ENCODE measurements at regions not wholly inside any gene's neighbourhood (a gene's known extent, or its start where the extent isn't known, plus 50 kb on each side); places are given as distances from the start of the nearest gene placed in this dataset.

GRCh38 chr9:95645579-95645978 is 128.8 kb upstream of the PTCH1 start:
- TF ChIP-seq, protein P1, sequence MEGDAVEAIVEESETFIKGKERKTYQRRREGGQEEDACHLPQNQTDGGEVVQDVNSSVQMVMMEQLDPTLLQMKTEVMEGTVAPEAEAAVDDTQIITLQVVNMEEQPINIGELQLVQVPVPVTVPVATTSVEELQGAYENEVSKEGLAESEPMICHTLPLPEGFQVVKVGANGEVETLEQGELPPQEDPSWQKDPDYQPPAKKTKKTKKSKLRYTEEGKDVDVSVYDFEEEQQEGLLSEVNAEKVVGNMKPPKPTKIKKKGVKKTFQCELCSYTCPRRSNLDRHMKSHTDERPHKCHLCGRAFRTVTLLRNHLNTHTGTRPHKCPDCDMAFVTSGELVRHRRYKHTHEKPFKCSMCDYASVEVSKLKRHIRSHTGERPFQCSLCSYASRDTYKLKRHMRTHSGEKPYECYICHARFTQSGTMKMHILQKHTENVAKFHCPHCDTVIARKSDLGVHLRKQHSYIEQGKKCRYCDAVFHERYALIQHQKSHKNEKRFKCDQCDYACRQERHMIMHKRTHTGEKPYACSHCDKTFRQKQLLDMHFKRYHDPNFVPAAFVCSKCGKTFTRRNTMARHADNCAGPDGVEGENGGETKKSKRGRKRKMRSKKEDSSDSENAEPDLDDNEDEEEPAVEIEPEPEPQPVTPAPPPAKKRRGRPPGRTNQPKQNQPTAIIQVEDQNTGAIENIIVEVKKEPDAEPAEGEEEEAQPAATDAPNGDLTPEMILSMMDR (conservative IDR thresholded peaks at IDR 0.05 in 1 of 2, IDR thresholded peaks at IDR 0.05 in 1 of 2; ENCODE audit: extremely low read depth in 1 of 2, insufficient read depth in 1 of 2, low read depth in 1 of 2, low read length in 2 of 2): no peak
- no peak for TF ChIP-seq EZH2 (IDR thresholded peaks at IDR 0.05; ENCODE audit: borderline replicate concordance, low read length)
